Transverse colon (tissue), 4 donors: ENCODE measurements at regions not wholly inside any gene's neighbourhood (a gene's known extent, or its start where the extent isn't known, plus 50 kb on each side); places are given as distances from the start of the nearest gene placed in this dataset.

ENCODE experiments used
- POLR2A ChIP-seq: fragments of 450-650 bp; IDR thresholded peaks from one replicate; pipeline ENCODE4 v1.6.1; 2016; ENCODE audit warnings: antibody characterized with exemption, mild to moderate bottlenecking, moderate library complexity
- POLR2AphosphoS5 ChIP-seq, 3 donors: sonication (generic); formaldehyde crosslinking; IDR thresholded peaks; one replicate each; pipeline ENCODE4 v1.6.1; 2016; ENCODE audit warnings: antibody characterized with exemption in 3 of 3
- TF ChIP-seq, protein P1 (sequence below), 5 experiments: fragments of 200-600 bp in 3 of 5; fragments of 450-650 bp in 2 of 5; sonication (generic) in 3 of 5; IDR thresholded peaks; 1 replicate in 2 of 5; 2 replicates in 3 of 5; pipeline ENCODE4 v1.5.1; 2016 to 2017; ENCODE audit warnings: antibody characterized with exemption in 5 of 5, inconsistent platforms in 3 of 5, mild to moderate bottlenecking in 2 of 5, moderate library complexity in 1 of 5

DNA sequence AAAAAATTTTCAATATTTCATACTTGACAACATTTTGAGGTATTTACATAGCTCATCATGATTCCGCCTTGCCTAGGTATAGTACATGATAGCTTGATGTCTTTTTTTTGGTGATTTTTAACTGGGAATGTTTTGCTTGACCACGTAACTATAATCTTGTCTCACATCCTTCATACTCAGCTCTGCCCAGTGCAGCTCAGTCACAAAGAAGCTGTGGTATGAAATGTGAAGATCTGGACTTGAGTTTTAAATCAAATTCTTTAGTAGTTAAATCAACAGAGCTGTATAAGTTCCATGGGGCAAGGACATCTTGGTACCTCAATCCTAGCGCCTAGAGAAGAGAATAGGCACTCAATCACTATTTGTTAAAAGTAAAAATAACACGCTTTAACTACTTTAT is 276.3 kb upstream of the DKK2 start:
- TF ChIP-seq, protein P1, sequence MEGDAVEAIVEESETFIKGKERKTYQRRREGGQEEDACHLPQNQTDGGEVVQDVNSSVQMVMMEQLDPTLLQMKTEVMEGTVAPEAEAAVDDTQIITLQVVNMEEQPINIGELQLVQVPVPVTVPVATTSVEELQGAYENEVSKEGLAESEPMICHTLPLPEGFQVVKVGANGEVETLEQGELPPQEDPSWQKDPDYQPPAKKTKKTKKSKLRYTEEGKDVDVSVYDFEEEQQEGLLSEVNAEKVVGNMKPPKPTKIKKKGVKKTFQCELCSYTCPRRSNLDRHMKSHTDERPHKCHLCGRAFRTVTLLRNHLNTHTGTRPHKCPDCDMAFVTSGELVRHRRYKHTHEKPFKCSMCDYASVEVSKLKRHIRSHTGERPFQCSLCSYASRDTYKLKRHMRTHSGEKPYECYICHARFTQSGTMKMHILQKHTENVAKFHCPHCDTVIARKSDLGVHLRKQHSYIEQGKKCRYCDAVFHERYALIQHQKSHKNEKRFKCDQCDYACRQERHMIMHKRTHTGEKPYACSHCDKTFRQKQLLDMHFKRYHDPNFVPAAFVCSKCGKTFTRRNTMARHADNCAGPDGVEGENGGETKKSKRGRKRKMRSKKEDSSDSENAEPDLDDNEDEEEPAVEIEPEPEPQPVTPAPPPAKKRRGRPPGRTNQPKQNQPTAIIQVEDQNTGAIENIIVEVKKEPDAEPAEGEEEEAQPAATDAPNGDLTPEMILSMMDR (IDR thresholded peaks at IDR 0.05) = no peak
- TF ChIP-seq POLR2AphosphoS5 (IDR thresholded peaks at IDR 0.05) (no peak), POLR2A (no peak)
